HepG2 (cell line): ENCODE measurements at regions not wholly inside any gene's neighbourhood (a gene's known extent, or its start where the extent isn't known, plus 50 kb on each side); places are given as distances from the start of the nearest gene placed in this dataset.

Experiments used
- BCL6 ChIP-seq: IDR thresholded peaks from 2 replicates; pipeline ENCODE4 v1.6.1; 2016; ENCODE audit warnings: missing genetic modification reagents, missing compliant biosample characterization
- HIVEP1 ChIP-seq: sonication (generic); formaldehyde crosslinking; IDR thresholded peaks from 2 replicates; pipeline ENCODE4 v1.4.0; 2020; ENCODE audit warnings: mild to moderate bottlenecking, missing genetic modification reagents
- HNF4G ChIP-seq, 2 experiments: sonication (generic) in 1 of 2; formaldehyde crosslinking in 1 of 2; IDR thresholded peaks; 2 replicates each; pipeline versions ENCODE4 v1.4.0 to v1.6.1; 2011 to 2020; ENCODE audit warnings: borderline replicate concordance in 2 of 2, low read depth in 2 of 2, mild to moderate bottlenecking in 2 of 2, low read length in 1 of 2, missing genetic modification reagents in 1 of 2, moderate library complexity in 1 of 2
- NCOA2 ChIP-seq: sonication (generic); formaldehyde crosslinking; IDR thresholded peaks from 2 replicates; pipeline ENCODE4 v1.8.0; 2022; ENCODE audit warnings: inconsistent platforms
- RAD51 ChIP-seq: fragments of 450-650 bp; IDR thresholded peaks from 2 replicates; pipeline ENCODE4 v1.6.1; 2016; ENCODE audit warnings: borderline replicate concordance
- ZKSCAN8 ChIP-seq: IDR thresholded peaks from 2 replicates; pipeline ENCODE4 v1.6.1; 2016; ENCODE audit warnings: borderline replicate concordance, missing genetic modification reagents, missing compliant biosample characterization
- ZNF234 ChIP-seq: sonication (generic); formaldehyde crosslinking; conservative IDR thresholded peaks from 2 replicates; pipeline ENCODE4 v1.5.1; 2020; ENCODE audit warnings: mild to moderate bottlenecking, missing genetic modification reagents
- ZNF260 ChIP-seq: sonication (generic); formaldehyde crosslinking; IDR thresholded peaks from 2 replicates; pipeline ENCODE4 v1.4.0; 2020; ENCODE audit warnings: missing genetic modification reagents, low read depth, mild to moderate bottlenecking, borderline replicate concordance
- ZNF441 ChIP-seq: sonication (generic); formaldehyde crosslinking; IDR thresholded peaks from 2 replicates; pipeline ENCODE4 v1.7.0; 2021; ENCODE audit warnings: missing genetic modification reagents, borderline replicate concordance
- ZNF746 ChIP-seq: sonication (generic); formaldehyde crosslinking; IDR thresholded peaks from 2 replicates; pipeline ENCODE4 v1.8.0; 2022; ENCODE audit warnings: mild to moderate bottlenecking, missing genetic modification reagents
- TF ChIP-seq, protein P1 (sequence below): IDR thresholded peaks from 2 replicates; pipeline ENCODE4 v1.6.1; 2016
- TF ChIP-seq, protein P2 (sequence below): sonication (generic); formaldehyde crosslinking; conservative IDR thresholded peaks from 2 replicates; pipeline ENCODE4 v1.4.0; 2020; ENCODE audit warnings: mild to moderate bottlenecking, missing genetic modification reagents, moderate library complexity
- TF ChIP-seq, protein P3 (sequence below): sonication (generic); formaldehyde crosslinking; IDR thresholded peaks from 2 replicates; pipeline ENCODE4 v1.8.0; 2022; ENCODE audit warnings: missing genetic modification reagents, mild to moderate bottlenecking, moderate library complexity, borderline replicate concordance
- TF ChIP-seq, protein P4 (sequence below): sonication (generic); formaldehyde crosslinking; IDR thresholded peaks from 2 replicates; pipeline ENCODE4 v1.9.0; 2021; ENCODE audit warnings: mild to moderate bottlenecking, missing genetic modification reagents

DNA sequence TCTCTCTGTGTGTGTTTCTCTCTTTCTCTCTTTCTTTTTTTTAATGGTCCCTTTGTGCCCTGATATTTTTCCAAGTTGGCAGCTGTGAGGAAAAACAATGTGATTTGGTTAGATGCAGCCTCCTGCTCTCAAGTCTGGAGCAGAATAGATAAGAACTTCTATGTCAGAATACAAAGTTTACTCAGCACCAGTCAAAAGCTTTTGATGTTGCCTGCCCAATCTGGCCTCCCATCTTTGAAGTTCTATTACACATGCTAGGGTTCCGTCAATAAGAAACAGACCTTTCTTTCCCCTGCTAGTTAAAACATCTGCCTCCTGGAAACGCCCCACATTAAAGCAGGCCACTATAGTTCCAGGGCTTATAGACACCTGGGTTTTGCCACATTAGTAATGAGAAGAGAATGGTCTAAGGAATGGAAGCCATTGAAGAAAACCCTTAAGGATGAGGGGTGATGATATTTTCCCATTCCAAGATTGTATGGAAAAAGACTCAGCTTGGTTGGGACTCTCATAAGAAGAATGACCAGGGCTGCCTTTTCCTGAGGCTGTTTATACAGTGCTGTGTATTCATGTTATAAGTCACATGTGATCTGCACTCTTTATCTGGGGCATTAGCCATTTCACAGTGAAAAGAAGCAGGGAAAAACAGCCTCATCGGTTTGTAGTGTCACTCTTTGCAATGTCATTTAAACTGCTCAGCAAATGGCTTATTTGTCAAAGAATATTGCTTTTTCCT, 414.7 kb upstream of the PROX1 start (continued):
- TF ChIP-seq, protein P1, sequence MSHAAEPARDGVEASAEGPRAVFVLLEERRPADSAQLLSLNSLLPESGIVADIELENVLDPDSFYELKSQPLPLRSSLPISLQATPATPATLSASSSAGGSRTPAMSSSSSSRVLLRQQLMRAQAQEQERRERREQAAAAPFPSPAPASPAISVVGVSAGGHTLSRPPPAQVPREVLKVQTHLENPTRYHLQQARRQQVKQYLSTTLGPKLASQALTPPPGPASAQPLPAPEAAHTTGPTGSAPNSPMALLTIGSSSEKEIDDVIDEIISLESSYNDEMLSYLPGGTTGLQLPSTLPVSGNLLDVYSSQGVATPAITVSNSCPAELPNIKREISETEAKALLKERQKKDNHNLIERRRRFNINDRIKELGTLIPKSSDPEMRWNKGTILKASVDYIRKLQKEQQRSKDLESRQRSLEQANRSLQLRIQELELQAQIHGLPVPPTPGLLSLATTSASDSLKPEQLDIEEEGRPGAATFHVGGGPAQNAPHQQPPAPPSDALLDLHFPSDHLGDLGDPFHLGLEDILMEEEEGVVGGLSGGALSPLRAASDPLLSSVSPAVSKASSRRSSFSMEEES (CRISPR knock-in tag) = peak; percentile 63
- TF ChIP-seq, protein P2, sequence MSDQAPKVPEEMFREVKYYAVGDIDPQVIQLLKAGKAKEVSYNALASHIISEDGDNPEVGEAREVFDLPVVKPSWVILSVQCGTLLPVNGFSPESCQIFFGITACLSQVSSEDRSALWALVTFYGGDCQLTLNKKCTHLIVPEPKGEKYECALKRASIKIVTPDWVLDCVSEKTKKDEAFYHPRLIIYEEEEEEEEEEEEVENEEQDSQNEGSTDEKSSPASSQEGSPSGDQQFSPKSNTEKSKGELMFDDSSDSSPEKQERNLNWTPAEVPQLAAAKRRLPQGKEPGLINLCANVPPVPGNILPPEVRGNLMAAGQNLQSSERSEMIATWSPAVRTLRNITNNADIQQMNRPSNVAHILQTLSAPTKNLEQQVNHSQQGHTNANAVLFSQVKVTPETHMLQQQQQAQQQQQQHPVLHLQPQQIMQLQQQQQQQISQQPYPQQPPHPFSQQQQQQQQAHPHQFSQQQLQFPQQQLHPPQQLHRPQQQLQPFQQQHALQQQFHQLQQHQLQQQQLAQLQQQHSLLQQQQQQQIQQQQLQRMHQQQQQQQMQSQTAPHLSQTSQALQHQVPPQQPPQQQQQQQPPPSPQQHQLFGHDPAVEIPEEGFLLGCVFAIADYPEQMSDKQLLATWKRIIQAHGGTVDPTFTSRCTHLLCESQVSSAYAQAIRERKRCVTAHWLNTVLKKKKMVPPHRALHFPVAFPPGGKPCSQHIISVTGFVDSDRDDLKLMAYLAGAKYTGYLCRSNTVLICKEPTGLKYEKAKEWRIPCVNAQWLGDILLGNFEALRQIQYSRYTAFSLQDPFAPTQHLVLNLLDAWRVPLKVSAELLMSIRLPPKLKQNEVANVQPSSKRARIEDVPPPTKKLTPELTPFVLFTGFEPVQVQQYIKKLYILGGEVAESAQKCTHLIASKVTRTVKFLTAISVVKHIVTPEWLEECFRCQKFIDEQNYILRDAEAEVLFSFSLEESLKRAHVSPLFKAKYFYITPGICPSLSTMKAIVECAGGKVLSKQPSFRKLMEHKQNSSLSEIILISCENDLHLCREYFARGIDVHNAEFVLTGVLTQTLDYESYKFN (CRISPR knock-in tag) = peak; percentile 96
- TF ChIP-seq, protein P3, sequence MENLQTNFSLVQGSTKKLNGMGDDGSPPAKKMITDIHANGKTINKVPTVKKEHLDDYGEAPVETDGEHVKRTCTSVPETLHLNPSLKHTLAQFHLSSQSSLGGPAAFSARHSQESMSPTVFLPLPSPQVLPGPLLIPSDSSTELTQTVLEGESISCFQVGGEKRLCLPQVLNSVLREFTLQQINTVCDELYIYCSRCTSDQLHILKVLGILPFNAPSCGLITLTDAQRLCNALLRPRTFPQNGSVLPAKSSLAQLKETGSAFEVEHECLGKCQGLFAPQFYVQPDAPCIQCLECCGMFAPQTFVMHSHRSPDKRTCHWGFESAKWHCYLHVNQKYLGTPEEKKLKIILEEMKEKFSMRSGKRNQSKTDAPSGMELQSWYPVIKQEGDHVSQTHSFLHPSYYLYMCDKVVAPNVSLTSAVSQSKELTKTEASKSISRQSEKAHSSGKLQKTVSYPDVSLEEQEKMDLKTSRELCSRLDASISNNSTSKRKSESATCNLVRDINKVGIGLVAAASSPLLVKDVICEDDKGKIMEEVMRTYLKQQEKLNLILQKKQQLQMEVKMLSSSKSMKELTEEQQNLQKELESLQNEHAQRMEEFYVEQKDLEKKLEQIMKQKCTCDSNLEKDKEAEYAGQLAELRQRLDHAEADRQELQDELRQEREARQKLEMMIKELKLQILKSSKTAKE = peak; percentile 16; the same call in 1 of the 2 replicates
- TF ChIP-seq ZKSCAN8 (CRISPR knock-in tag) (0 out of 2 replicates have a peak, but pooled peaks have one; percentile 40), NCOA2 (peak; percentile 98), ZNF441 (CRISPR knock-in tag) (no peak), ZNF746 (CRISPR knock-in tag) (no peak), ZNF234 (CRISPR knock-in tag) (no peak), ZNF260 (CRISPR knock-in tag) (no peak), BCL6 (CRISPR knock-in tag) (peak; percentile 89), HNF4G (IDR thresholded peaks at IDR 0.05; ENCODE audit: borderline replicate concordance, low read depth, low read length) (peak; percentile 39; the same call in 1 of the 2 replicates), HNF4G (CRISPR knock-in tag; IDR thresholded peaks at IDR 0.05; ENCODE audit: borderline replicate concordance, low read depth) (no peak), HIVEP1 (CRISPR knock-in tag) (no peak), RAD51 (no peak)
- TF ChIP-seq, protein P4, sequence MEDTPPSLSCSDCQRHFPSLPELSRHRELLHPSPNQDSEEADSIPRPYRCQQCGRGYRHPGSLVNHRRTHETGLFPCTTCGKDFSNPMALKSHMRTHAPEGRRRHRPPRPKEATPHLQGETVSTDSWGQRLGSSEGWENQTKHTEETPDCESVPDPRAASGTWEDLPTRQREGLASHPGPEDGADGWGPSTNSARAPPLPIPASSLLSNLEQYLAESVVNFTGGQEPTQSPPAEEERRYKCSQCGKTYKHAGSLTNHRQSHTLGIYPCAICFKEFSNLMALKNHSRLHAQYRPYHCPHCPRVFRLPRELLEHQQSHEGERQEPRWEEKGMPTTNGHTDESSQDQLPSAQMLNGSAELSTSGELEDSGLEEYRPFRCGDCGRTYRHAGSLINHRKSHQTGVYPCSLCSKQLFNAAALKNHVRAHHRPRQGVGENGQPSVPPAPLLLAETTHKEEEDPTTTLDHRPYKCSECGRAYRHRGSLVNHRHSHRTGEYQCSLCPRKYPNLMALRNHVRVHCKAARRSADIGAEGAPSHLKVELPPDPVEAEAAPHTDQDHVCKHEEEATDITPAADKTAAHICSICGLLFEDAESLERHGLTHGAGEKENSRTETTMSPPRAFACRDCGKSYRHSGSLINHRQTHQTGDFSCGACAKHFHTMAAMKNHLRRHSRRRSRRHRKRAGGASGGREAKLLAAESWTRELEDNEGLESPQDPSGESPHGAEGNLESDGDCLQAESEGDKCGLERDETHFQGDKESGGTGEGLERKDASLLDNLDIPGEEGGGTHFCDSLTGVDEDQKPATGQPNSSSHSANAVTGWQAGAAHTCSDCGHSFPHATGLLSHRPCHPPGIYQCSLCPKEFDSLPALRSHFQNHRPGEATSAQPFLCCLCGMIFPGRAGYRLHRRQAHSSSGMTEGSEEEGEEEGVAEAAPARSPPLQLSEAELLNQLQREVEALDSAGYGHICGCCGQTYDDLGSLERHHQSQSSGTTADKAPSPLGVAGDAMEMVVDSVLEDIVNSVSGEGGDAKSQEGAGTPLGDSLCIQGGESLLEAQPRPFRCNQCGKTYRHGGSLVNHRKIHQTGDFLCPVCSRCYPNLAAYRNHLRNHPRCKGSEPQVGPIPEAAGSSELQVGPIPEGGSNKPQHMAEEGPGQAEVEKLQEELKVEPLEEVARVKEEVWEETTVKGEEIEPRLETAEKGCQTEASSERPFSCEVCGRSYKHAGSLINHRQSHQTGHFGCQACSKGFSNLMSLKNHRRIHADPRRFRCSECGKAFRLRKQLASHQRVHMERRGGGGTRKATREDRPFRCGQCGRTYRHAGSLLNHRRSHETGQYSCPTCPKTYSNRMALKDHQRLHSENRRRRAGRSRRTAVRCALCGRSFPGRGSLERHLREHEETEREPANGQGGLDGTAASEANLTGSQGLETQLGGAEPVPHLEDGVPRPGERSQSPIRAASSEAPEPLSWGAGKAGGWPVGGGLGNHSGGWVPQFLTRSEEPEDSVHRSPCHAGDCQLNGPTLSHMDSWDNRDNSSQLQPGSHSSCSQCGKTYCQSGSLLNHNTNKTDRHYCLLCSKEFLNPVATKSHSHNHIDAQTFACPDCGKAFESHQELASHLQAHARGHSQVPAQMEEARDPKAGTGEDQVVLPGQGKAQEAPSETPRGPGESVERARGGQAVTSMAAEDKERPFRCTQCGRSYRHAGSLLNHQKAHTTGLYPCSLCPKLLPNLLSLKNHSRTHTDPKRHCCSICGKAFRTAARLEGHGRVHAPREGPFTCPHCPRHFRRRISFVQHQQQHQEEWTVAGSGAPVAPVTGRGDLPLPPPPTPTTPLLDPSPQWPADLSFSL = peak; percentile 40; the same call in 1 of the 2 replicates
